Effector memory CD8-positive, alpha-beta T cell (primary cell): ENCODE measurements at regions not wholly inside any gene's neighbourhood (a gene's known extent, or its start where the extent isn't known, plus 50 kb on each side); places are given as distances from the start of the nearest gene placed in this dataset.

ENCODE experiments used
- ATAC-seq: fragments of 150-1000 bp; cut with Tn5 transposase; replicated peaks from 2 replicates; pipeline ENCODE4 v1.10.0; 2021; ENCODE audit warnings: mild to moderate bottlenecking, moderate library complexity
- DNase-seq, 3 experiments: peaks; one replicate each; pipeline ENCODE4 v3.0.0; 2021
- H3K27ac Mint-ChIP-seq, 2 donors: one replicate each; pipeline ENCODE4 v1.8.0; 2022; ENCODE audit warnings: mild to moderate bottlenecking in 2 of 2, mixed read lengths in 2 of 2, moderate library complexity in 2 of 2
- H3K27me3 Mint-ChIP-seq, 2 donors: one replicate each; pipeline ENCODE4 v1.8.0; 2022; ENCODE audit warnings: mixed read lengths in 2 of 2
- H3K36me3 Mint-ChIP-seq: one replicate; pipeline ENCODE4 v1.8.0; 2022; ENCODE audit warnings: mild to moderate bottlenecking, moderate library complexity, mixed read lengths; ENCODE audit not compliant: insufficient read depth
- H3K4me1 Mint-ChIP-seq, 2 donors: one replicate each; pipeline ENCODE4 v1.8.0; 2022; ENCODE audit warnings: low read depth in 2 of 2, mixed read lengths in 2 of 2
- H3K4me3 Mint-ChIP-seq, 2 donors: one replicate each; pipeline ENCODE4 v1.8.0; 2022; ENCODE audit warnings: mild to moderate bottlenecking in 2 of 2, mixed read lengths in 2 of 2, moderate library complexity in 2 of 2
- H3K9me3 Mint-ChIP-seq, 2 donors: one replicate each; pipeline ENCODE4 v1.8.0; 2022; ENCODE audit warnings: mixed read lengths in 2 of 2

DNA sequence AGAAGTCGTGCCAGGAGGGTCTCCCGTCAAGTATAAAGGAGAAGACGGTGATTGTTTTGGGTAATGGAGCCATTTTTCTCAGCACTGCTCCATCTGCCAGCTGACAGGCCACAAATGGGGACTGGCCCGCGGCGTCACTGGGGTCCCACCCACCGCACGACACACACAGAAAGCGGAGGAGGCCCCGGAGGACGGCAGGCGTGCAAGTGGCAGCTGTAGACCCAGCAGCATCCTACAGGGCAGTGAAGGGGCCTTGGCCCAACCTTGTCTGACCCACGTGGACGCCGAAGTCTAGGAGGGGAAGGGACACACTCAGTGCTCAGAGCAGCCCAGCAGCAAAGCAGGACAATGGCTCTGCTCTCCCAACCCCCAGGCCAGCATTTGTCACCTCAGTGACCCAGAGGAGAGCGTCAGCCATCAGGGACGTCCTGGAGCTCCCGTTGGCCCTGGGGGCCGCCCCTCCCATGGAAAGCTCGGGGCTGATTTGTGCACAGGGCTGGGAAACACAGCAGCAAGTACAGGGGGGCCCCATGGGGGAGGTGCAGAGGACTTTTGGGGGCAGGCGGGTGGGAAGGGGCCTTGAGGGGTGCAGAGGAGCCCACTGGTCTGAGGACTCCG lies 644.4 kb downstream of the BRD1 start:
- no peak for ATAC-seq
- Mint-ChIP-seq H3K36me3 (no peaks in the 10 kb centered on the region), H3K27me3 (peaks cover 40 to 69% of the 10 kb centered on the region in 2 donors), H3K4me1 (peaks cover 0 to 1% of the 10 kb centered on the region in 2 donors), H3K9me3 (peaks cover 0 to 2% of the 10 kb centered on the region in 2 donors), H3K4me3 (no peak overlapping the region), H3K27ac (no peak overlapping the region)
- DNase-seq, result no peak

DNA sequence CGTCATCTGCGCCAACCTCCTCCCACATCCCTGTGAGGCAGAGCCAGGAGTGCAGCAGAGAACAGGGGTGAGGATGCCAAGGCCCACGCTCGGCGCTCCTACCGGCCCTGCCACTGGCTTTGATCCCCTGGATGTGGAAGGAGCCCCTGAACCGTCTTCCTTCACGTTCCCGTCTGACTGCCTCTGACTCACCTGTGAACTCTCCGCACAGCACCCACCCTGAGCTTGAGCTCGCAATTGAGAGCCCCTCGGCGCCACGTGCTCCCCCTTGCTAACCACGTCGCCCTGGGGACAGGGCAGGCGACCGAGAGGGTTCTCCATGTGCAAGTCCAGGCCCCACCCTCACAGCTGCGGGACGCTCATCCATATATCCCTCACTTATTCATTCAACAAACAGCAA lies 645.3 kb downstream of the BRD1 start:
- Mint-ChIP-seq H3K27me3 (peaks cover 31 to 64% of the 10 kb centered on the region in 2 donors), H3K4me3 (no peak overlapping the region), H3K36me3 (no peaks in the 10 kb centered on the region), H3K9me3 (no peaks in the 10 kb centered on the region), H3K27ac (no peak overlapping the region), H3K4me1 (peaks cover 0 to 1% of the 10 kb centered on the region in 2 donors)
- ATAC-seq (no peak), DNase-seq (no peak)

DNA sequence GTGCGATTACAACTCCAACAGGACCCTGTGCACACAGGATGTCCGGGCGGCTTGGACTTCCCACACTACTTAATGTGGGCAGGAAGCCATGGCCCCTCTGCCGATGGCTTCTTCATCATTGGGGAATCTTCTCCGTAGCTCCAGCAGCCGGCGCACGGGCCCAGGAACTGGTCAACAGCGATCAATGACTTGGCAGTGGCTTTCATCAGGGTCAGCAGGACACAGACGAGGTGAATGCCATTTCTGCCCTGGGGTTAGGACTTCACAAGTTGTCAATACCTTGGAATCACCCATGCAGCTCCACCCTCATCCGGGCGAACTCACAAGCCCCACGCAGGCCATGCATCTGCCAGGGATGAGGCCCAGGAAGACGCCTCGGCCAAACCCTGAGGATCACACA lies 645.7 kb downstream of the BRD1 start:
- H3K4me1 Mint-ChIP-seq, result peaks cover 0 to 1% of the 10 kb centered on the region in 2 donors
- no peak overlapping the region for H3K27ac Mint-ChIP-seq
- H3K9me3 Mint-ChIP-seq, result no peaks in the 10 kb centered on the region
- H3K4me3 Mint-ChIP-seq, result no peak overlapping the region
- DNase-seq, result no peak
- H3K27me3 Mint-ChIP-seq, result peaks cover 26 to 59% of the 10 kb centered on the region in 2 donors
- H3K36me3 Mint-ChIP-seq, result no peaks in the 10 kb centered on the region
- ATAC-seq, result no peak

DNA sequence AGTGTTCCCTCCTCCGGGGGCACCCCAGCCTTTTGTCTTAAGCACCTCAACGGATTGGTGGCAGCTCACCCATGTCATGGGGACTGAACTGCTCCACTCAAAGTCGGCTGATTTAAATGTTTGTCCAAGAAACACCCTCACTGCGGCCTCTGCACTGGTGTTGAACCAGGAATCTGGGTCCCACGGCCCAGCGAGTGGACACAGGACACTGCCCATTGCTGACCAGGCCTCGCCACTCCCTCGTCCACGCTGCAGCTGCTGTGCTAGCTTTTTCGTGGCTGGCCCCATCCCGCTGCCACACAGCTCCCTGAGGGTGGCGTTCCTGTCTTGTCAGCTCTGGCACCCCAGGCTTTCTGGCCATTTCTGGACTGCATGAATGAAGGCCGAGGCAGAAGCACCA lies 646.2 kb downstream of the BRD1 start:
- no peak overlapping the region for H3K27ac Mint-ChIP-seq
- H3K4me1 Mint-ChIP-seq, result peaks cover 0 to 1% of the 10 kb centered on the region in 2 donors
- DNase-seq (no peak), ATAC-seq (no peak)
- H3K4me3 Mint-ChIP-seq, result no peak overlapping the region
- no peaks in the 10 kb centered on the region for H3K36me3 Mint-ChIP-seq
- peaks cover 24 to 55% of the 10 kb centered on the region in 2 donors for H3K27me3 Mint-ChIP-seq
- no peaks in the 10 kb centered on the region for H3K9me3 Mint-ChIP-seq

GRCh38 chr22:49180683-49181024 lies 647.0 kb downstream of the BRD1 start:
- Mint-ChIP-seq H3K27ac (no peak overlapping the region), H3K4me3 (no peak overlapping the region), H3K4me1 (peaks cover 0 to 1% of the 10 kb centered on the region in 2 donors), H3K27me3 (peaks cover 25 to 55% of the 10 kb centered on the region in 2 donors), H3K36me3 (no peaks in the 10 kb centered on the region), H3K9me3 (no peaks in the 10 kb centered on the region)
- DNase-seq (no peak), ATAC-seq (no peak)

DNA sequence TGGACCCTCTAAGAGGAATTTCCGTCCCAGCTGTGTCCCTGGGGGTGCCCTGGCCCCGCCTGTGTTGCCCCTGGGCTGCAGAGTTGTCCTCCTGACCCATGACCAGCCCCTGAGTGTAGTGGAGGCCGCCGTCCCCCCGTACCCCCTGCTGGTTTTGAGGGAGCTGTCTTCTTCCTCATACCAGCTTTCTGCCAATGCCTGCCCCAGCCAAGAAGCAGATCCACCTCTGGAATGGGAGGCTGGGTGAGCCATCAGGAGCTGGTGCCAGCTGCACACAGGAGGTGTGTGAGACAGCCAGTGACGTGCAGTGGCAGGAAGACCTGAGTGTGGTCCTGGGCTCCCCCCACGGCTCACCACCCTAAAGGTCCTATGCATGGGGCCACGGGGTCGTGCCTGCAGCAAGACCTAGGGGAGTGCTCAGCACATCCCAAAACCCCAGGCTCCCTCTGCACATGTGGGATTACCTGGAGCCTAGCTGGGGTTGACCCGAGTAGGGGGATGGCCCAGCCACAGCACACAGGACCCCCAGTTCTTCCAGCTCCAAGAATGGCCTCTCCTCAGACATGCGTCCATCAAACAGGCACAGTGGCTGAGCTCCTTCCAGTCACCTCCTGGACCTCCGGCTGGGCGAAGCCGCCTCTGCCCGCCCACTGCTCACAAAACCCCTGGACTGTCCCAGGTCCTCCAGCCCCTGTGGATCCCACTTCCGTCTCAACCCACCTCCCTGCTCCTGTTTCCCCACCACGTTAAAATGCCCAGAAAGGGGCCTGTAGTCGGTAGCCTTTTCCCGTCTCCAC lies 647.6 kb downstream of the BRD1 start:
- H3K9me3 Mint-ChIP-seq, result no peaks in the 10 kb centered on the region
- peaks cover 25 to 55% of the 10 kb centered on the region in 2 donors for H3K27me3 Mint-ChIP-seq
- DNase-seq (no peak), ATAC-seq (no peak)
- H3K36me3 Mint-ChIP-seq, result no peaks in the 10 kb centered on the region
- no peak overlapping the region for H3K4me3 Mint-ChIP-seq
- H3K27ac Mint-ChIP-seq, result no peak overlapping the region
- peaks cover 0 to 1% of the 10 kb centered on the region in 2 donors for H3K4me1 Mint-ChIP-seq

GRCh38 chr22:49179175-49179574 lies 648.5 kb downstream of the BRD1 start:
- H3K36me3 Mint-ChIP-seq, result no peaks in the 10 kb centered on the region
- peaks cover 0 to 1% of the 10 kb centered on the region in 2 donors for H3K4me1 Mint-ChIP-seq
- H3K27me3 Mint-ChIP-seq, result peaks cover 26 to 55% of the 10 kb centered on the region in 2 donors
- no peak overlapping the region for H3K4me3 Mint-ChIP-seq
- no peaks in the 10 kb centered on the region for H3K9me3 Mint-ChIP-seq
- H3K27ac Mint-ChIP-seq, result no peak overlapping the region
- DNase-seq (no peak), ATAC-seq (no peak)

DNA sequence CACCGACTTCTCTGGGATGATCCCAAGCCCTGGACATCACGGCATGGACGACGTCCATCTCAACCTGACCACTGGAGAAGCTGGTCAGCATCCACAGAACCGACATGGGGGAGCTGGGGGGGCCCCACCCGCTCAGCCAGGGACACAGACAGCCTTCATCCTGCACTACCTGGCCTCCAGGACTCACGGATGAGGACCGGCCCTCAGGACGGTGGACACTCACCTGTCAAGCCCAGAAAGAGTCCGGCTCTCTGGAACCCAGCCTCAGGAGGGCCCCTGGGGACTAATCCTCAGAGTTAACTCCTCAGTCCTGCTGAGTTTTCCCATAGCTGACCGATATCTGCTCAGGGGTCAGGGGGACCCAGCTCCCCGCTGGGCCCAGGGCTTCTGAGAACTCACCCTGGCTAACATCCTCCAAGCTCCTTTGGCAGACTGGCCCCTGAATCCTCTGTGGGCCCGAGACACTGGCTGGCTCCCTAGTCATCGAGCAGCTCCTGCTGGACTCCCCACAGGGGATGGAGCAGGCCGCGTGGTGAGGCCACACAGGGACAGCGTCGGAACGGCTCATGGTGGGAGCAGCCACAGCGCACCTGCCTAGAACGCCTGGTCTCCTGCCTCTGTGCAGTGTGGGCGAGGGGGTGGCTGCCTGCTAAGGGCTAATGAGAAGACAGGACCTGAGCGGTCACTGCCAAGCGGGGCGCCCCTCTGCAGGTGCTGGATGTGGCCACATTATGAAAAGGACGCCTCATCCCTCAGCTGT lies 649.2 kb downstream of the BRD1 start:
- DNase-seq, result no peak
- Mint-ChIP-seq H3K36me3 (no peaks in the 10 kb centered on the region), H3K27me3 (peaks cover 26 to 50% of the 10 kb centered on the region in 2 donors), H3K4me1 (peaks cover 0 to 1% of the 10 kb centered on the region in 2 donors), H3K4me3 (no peak overlapping the region), H3K27ac (no peak overlapping the region), H3K9me3 (no peaks in the 10 kb centered on the region)
- no peak for ATAC-seq

GRCh38 chr22:49177666-49178065 lies 650.0 kb downstream of the BRD1 start:
- H3K27me3 Mint-ChIP-seq, result peaks cover 21 to 42% of the 10 kb centered on the region in 2 donors
- no peak for ATAC-seq
- no peaks in the 10 kb centered on the region for H3K9me3 Mint-ChIP-seq
- no peaks in the 10 kb centered on the region for H3K36me3 Mint-ChIP-seq
- peaks cover 0 to 1% of the 10 kb centered on the region in 2 donors for H3K4me1 Mint-ChIP-seq
- DNase-seq, result no peak
- no peak overlapping the region for H3K4me3 Mint-ChIP-seq
- H3K27ac Mint-ChIP-seq, result no peak overlapping the region

DNA sequence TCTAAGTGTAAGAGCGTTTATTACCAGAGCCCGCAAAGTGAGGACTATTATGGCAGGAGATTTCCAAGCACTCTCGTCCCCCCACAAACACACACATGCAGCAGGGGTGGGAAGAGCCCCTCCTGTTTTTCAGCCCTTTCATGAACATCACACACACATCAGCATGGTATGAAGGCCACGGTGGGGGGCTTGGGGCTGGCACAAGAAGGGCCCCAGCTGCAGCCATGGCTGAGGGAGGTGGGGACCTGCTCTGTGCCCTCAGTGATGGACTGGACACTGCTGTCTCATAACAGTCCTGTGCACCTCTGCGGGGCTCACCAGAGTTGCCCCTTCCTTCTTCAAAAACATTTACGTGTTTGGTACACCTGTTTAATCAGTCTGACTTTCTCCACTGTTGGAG lies 650.7 kb downstream of the BRD1 start:
- Mint-ChIP-seq H3K27ac (no peak overlapping the region), H3K4me1 (peaks cover 0 to 1% of the 10 kb centered on the region in 2 donors), H3K4me3 (no peak overlapping the region), H3K9me3 (no peaks in the 10 kb centered on the region), H3K27me3 (peaks cover 18 to 40% of the 10 kb centered on the region in 2 donors), H3K36me3 (no peaks in the 10 kb centered on the region)
- DNase-seq (no peak), ATAC-seq (no peak)

DNA sequence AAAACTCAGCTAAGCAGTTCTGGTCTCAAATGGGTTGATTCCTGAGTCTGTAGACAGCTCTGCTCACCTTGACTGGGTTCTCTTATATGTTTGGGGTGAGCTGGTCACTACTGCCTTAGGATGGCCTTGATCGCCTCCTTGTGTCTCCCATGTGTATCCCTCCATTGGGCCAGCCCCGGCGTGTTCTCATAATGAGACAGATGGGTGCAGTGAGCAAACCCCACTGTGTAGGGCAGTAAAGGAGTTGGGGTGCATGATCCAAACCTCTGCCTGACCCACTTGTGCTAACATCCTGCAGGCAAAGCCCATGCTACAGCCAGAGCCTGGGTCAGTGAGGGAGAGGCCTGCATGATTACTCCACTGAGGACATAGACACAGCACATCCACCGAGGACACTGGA lies 657.6 kb downstream of the BRD1 start:
- Mint-ChIP-seq H3K27ac (no peak overlapping the region), H3K27me3 (peaks cover 2 to 16% of the 10 kb centered on the region in 2 donors), H3K4me1 (no peaks in the 10 kb centered on the region), H3K36me3 (no peaks in the 10 kb centered on the region), H3K9me3 (peaks cover 0 to 3% of the 10 kb centered on the region in 2 donors), H3K4me3 (no peak overlapping the region)
- no peak for DNase-seq
- ATAC-seq, result no peak

GRCh38 chr22:49169074-49169744 lies 658.5 kb downstream of the BRD1 start:
- Mint-ChIP-seq H3K27me3 (peaks cover 0 to 13% of the 10 kb centered on the region in 2 donors), H3K4me3 (no peak overlapping the region)
- ATAC-seq, result no peak

GRCh38 chr22:49168219-49168813 lies 659.4 kb downstream of the BRD1 start:
- ATAC-seq (no peak), DNase-seq (no peak)
- Mint-ChIP-seq H3K4me1 (no peaks in the 10 kb centered on the region), H3K27ac (no peak overlapping the region), H3K4me3 (no peak overlapping the region), H3K27me3 (peaks cover 0 to 20% of the 10 kb centered on the region in 2 donors), H3K36me3 (no peaks in the 10 kb centered on the region), H3K9me3 (peaks cover 0 to 3% of the 10 kb centered on the region in 2 donors)

More at GRCh38 chr22:49169074-49169744, 658.5 kb downstream of the BRD1 start:
- Mint-ChIP-seq H3K9me3 (peaks cover 0 to 3% of the 10 kb centered on the region in 2 donors), H3K27ac (no peak overlapping the region), H3K36me3 (no peaks in the 10 kb centered on the region), H3K4me1 (no peaks in the 10 kb centered on the region)
- no peak for DNase-seq
